ENCODE measurements at regions not wholly inside any gene's neighbourhood (a gene's known extent, or its start where the extent isn't known, plus 50 kb on each side); places are given as distances from the start of the nearest gene placed in this dataset.

GRCh38 chr2:145685383-145686050, 1165.6 kb upstream of the ZEB2 start:
- H4K8ac ChIP-seq (replicated peaks; ENCODE audit: insufficient read length, low read depth, low read length): no peak overlapping the region
- H3K79me2 ChIP-seq (ENCODE audit: insufficient read depth, low read length): no peaks in the 10 kb centered on the region
- no peaks in the 10 kb centered on the region; the same call in 1 of the 2 replicates for H3K4me1 ChIP-seq (ENCODE audit: insufficient read depth, low read length)
- H3K14ac ChIP-seq (ENCODE audit: insufficient read depth, low read length): no peak overlapping the region
- no peaks in the 10 kb centered on the region for H3K27me3 ChIP-seq (ENCODE audit: insufficient read depth, low read length)
- no peak overlapping the region for H3K56ac ChIP-seq (ENCODE audit: insufficient read length, low read depth, low read length)
- no peak overlapping the region for H2BK20ac ChIP-seq (ENCODE audit: low read depth, low read length, poor library complexity, severe bottlenecking)
- no peak overlapping the region for H3K4me3 Mint-ChIP-seq
- no peaks in the 10 kb centered on the region; a peak in 1 of 5 replicates for H3K9me3 Mint-ChIP-seq
- H2BK5ac ChIP-seq (ENCODE audit: insufficient read length, low read length): no peak overlapping the region
- H3K9ac ChIP-seq (ENCODE audit: extremely low read depth, insufficient read length, low read length): no peak overlapping the region
- no peak overlapping the region for H3K18ac ChIP-seq (ENCODE audit: insufficient read length, low read depth, low read length)
- H3K79me1 ChIP-seq (ENCODE audit: insufficient read depth, low read depth, low read length, poor library complexity, severe bottlenecking): no peaks in the 10 kb centered on the region
- no peak overlapping the region for H2AK5ac ChIP-seq (ENCODE audit: insufficient read length, low read length)
- no peak overlapping the region for H2BK15ac ChIP-seq (ENCODE audit: low read depth, low read length)
- TF ChIP-seq, protein P1, sequence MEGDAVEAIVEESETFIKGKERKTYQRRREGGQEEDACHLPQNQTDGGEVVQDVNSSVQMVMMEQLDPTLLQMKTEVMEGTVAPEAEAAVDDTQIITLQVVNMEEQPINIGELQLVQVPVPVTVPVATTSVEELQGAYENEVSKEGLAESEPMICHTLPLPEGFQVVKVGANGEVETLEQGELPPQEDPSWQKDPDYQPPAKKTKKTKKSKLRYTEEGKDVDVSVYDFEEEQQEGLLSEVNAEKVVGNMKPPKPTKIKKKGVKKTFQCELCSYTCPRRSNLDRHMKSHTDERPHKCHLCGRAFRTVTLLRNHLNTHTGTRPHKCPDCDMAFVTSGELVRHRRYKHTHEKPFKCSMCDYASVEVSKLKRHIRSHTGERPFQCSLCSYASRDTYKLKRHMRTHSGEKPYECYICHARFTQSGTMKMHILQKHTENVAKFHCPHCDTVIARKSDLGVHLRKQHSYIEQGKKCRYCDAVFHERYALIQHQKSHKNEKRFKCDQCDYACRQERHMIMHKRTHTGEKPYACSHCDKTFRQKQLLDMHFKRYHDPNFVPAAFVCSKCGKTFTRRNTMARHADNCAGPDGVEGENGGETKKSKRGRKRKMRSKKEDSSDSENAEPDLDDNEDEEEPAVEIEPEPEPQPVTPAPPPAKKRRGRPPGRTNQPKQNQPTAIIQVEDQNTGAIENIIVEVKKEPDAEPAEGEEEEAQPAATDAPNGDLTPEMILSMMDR (conservative IDR thresholded peaks at IDR 0.05): no peak
- H3K23ac ChIP-seq (ENCODE audit: insufficient read length, low read depth, low read length): no peak overlapping the region
- no peak overlapping the region for H2BK12ac ChIP-seq (ENCODE audit: insufficient read length, low read depth, low read length)
- no CpG with 5 or more reads among the region's 4 CpGs for WGBS (ENCODE audit: extremely low coverage, insufficient read length, low lambda C conversion rate)
- H3T11ph ChIP-seq (ENCODE audit: low read length): no peak overlapping the region
- H3K4me1 Mint-ChIP-seq: peaks cover 14% of the 10 kb centered on the region in 2 experiments
- no peak for DNase-seq
- no peak overlapping the region for H3K27ac Mint-ChIP-seq
- no peak overlapping the region for H4K91ac ChIP-seq (ENCODE audit: insufficient read length, low read depth, low read length)
- no peaks in the 10 kb centered on the region for H3K23me2 ChIP-seq (ENCODE audit: insufficient read length, low read depth, low read length, poor library complexity, severe bottlenecking)
- H3K9me3 ChIP-seq (ENCODE audit: control insufficient read depth, low read depth, low read length): no peaks in the 10 kb centered on the region
- H4K20me1 ChIP-seq (ENCODE audit: control insufficient read depth, insufficient read depth, insufficient read length): no peaks in the 10 kb centered on the region
- H2AFZ ChIP-seq (ENCODE audit: low read length): no peak overlapping the region
- H3K27me3 Mint-ChIP-seq (ENCODE audit: low read depth): no peaks in the 10 kb centered on the region
- H4K5ac ChIP-seq (ENCODE audit: insufficient read length, low read depth, low read length): no peak overlapping the region
- no peaks in the 10 kb centered on the region for H3K36me3 Mint-ChIP-seq (ENCODE audit: insufficient read depth in 1 of 3, low read depth in 3 of 3)
- H3K27ac ChIP-seq (ENCODE audit: insufficient read length, low read depth, low read length): no peak overlapping the region
- H3K4me2 ChIP-seq (ENCODE audit: insufficient read depth, insufficient read length, low read length): no peak overlapping the region
- H2BK120ac ChIP-seq (ENCODE audit: low read depth, low read length, poor library complexity, severe bottlenecking): no peak overlapping the region
- H3K4ac ChIP-seq (ENCODE audit: low read depth, low read length): no peak overlapping the region
